ENCODE measurements at regions not wholly inside any gene's neighbourhood (a gene's known extent, or its start where the extent isn't known, plus 50 kb on each side); places are given as distances from the start of the nearest gene placed in this dataset.

GRCh38 chr3:110846971-110847370 is 224.6 kb upstream of the NECTIN3 start:
- TF ChIP-seq CTCF (conservative IDR thresholded peaks at IDR 0.05 in 1 of 2, IDR thresholded peaks at IDR 0.05 in 1 of 2; ENCODE audit: extremely low read depth in 1 of 2, insufficient read depth in 1 of 2, low read depth in 1 of 2, low read length in 2 of 2) (no peak), EZH2 (IDR thresholded peaks at IDR 0.05; ENCODE audit: borderline replicate concordance, low read length) (no peak)

Measured in mammary epithelial cell (primary cell).